ENCODE measurements at regions not wholly inside any gene's neighbourhood (a gene's known extent, or its start where the extent isn't known, plus 50 kb on each side); places are given as distances from the start of the nearest gene placed in this dataset.
A peak's percentile ranks its signal among the peaks of the same experiment; 100 is the strongest.

GRCh38 chr6:134431421-134431859, 113.5 kb upstream of the SGK1 start:
- Histone ChIP-seq H2AFZ (ENCODE audit: low read length) (no peak overlapping the region), H3K4me1 (ENCODE audit: control insufficient read depth, extremely low read depth, insufficient read depth, low read length) (peaks cover under 1% of the 10 kb centered on the region), H3K27me3 (ENCODE audit: control insufficient read depth, insufficient read depth, low read length) (no peaks in the 10 kb centered on the region), H3K79me2 (ENCODE audit: control insufficient read depth, insufficient read depth, low read length) (no peaks in the 10 kb centered on the region), H3K9me3 (ENCODE audit: control insufficient read depth, insufficient read depth, low read depth, low read length) (no peaks in the 10 kb centered on the region), H3K27ac (ENCODE audit: insufficient read depth, low read length) (peak overlapping the region; percentile 30), H3K4me2 (ENCODE audit: extremely low read depth, insufficient read depth, low read length) (no peak overlapping the region), H4K20me1 (ENCODE audit: control insufficient read depth, extremely low read depth, insufficient read depth, low read length) (no peaks in the 10 kb centered on the region), H3K9ac (ENCODE audit: insufficient read depth, low read length) (no peak overlapping the region), H3K36me3 (ENCODE audit: control insufficient read depth, insufficient read depth, low read length) (no peaks in the 10 kb centered on the region), H3K4me3 (replicated peaks in 1 of 4; ENCODE audit: control extremely low read depth in 1 of 4, insufficient read depth in 1 of 4, low read depth in 3 of 4, low read length in 4 of 4) (no peak overlapping the region)
- no peak for TF ChIP-seq CTCF (conservative IDR thresholded peaks at IDR 0.05 in 1 of 2, IDR thresholded peaks at IDR 0.05 in 1 of 2; ENCODE audit: low read depth in 1 of 2, low read length in 2 of 2)
- no peak for TF ChIP-seq EZH2 (IDR thresholded peaks at IDR 0.05; ENCODE audit: low read length, missing control alignments)
- no peak for DNase-seq (ENCODE audit: low read depth in 2 of 2)

- H3K9me3 ChIP-seq (ENCODE audit: control insufficient read depth, insufficient read depth, low read depth, low read length), result no peaks in the 10 kb centered on the region
- H3K27ac ChIP-seq (ENCODE audit: insufficient read depth, low read length), result no peak overlapping the region
- no peaks in the 10 kb centered on the region for H3K4me1 ChIP-seq (ENCODE audit: control insufficient read depth, extremely low read depth, insufficient read depth, low read length)
- no peak overlapping the region for H3K4me3 ChIP-seq (replicated peaks in 1 of 4; ENCODE audit: control extremely low read depth in 1 of 4, insufficient read depth in 1 of 4, low read depth in 3 of 4, low read length in 4 of 4)
- H4K20me1 ChIP-seq (ENCODE audit: control insufficient read depth, extremely low read depth, insufficient read depth, low read length), result no peaks in the 10 kb centered on the region
- DNase-seq (ENCODE audit: low read depth in 2 of 2), result no peak
- no peak overlapping the region for H2AFZ ChIP-seq (ENCODE audit: low read length)
- no peaks in the 10 kb centered on the region for H3K27me3 ChIP-seq (ENCODE audit: control insufficient read depth, insufficient read depth, low read length)
- H3K9ac ChIP-seq (ENCODE audit: insufficient read depth, low read length), result no peak overlapping the region
- TF ChIP-seq CTCF (conservative IDR thresholded peaks at IDR 0.05 in 1 of 2, IDR thresholded peaks at IDR 0.05 in 1 of 2; ENCODE audit: low read depth in 1 of 2, low read length in 2 of 2) (no peak), EZH2 (IDR thresholded peaks at IDR 0.05; ENCODE audit: low read length, missing control alignments) (no peak)
- H3K36me3 ChIP-seq (ENCODE audit: control insufficient read depth, insufficient read depth, low read length), result no peaks in the 10 kb centered on the region
- no peak overlapping the region for H3K4me2 ChIP-seq (ENCODE audit: extremely low read depth, insufficient read depth, low read length)
- no peaks in the 10 kb centered on the region for H3K79me2 ChIP-seq (ENCODE audit: control insufficient read depth, insufficient read depth, low read length)
Measured at GRCh38 chr6:134429861-134430380, 112.0 kb upstream of the SGK1 start.

GRCh38 chr6:134427721-134428120, 109.8 kb upstream of the SGK1 start:
- Histone ChIP-seq H3K36me3 (ENCODE audit: control insufficient read depth, insufficient read depth, low read length) (no peaks in the 10 kb centered on the region), H3K79me2 (ENCODE audit: control insufficient read depth, insufficient read depth, low read length) (no peaks in the 10 kb centered on the region), H3K9me3 (ENCODE audit: control insufficient read depth, insufficient read depth, low read depth, low read length) (no peaks in the 10 kb centered on the region), H4K20me1 (ENCODE audit: control insufficient read depth, extremely low read depth, insufficient read depth, low read length) (no peaks in the 10 kb centered on the region), H3K27me3 (ENCODE audit: control insufficient read depth, insufficient read depth, low read length) (no peaks in the 10 kb centered on the region), H3K27ac (ENCODE audit: insufficient read depth, low read length) (no peak overlapping the region), H3K4me1 (ENCODE audit: control insufficient read depth, extremely low read depth, insufficient read depth, low read length) (no peaks in the 10 kb centered on the region), H3K4me3 (replicated peaks in 1 of 4; ENCODE audit: control extremely low read depth in 1 of 4, insufficient read depth in 1 of 4, low read depth in 3 of 4, low read length in 4 of 4) (no peak overlapping the region), H3K9ac (ENCODE audit: insufficient read depth, low read length) (no peak overlapping the region), H3K4me2 (ENCODE audit: extremely low read depth, insufficient read depth, low read length) (no peak overlapping the region), H2AFZ (ENCODE audit: low read length) (no peak overlapping the region)
- DNase-seq (ENCODE audit: low read depth in 2 of 2), result no peak
- no peak for TF ChIP-seq EZH2 (IDR thresholded peaks at IDR 0.05; ENCODE audit: low read length, missing control alignments)
- no peak for TF ChIP-seq CTCF (conservative IDR thresholded peaks at IDR 0.05 in 1 of 2, IDR thresholded peaks at IDR 0.05 in 1 of 2; ENCODE audit: low read depth in 1 of 2, low read length in 2 of 2)
